LNCAP (cell line): ENCODE measurements at regions not wholly inside any gene's neighbourhood (a gene's known extent, or its start where the extent isn't known, plus 50 kb on each side); places are given as distances from the start of the nearest gene placed in this dataset.

Source experiments
- TF ChIP-seq, protein P1 (sequence below): fragments of 450-650 bp; IDR thresholded peaks from 2 replicates; pipeline ENCODE4 v1.5.1; 2017; ENCODE audit warnings: mild to moderate bottlenecking

DNA sequence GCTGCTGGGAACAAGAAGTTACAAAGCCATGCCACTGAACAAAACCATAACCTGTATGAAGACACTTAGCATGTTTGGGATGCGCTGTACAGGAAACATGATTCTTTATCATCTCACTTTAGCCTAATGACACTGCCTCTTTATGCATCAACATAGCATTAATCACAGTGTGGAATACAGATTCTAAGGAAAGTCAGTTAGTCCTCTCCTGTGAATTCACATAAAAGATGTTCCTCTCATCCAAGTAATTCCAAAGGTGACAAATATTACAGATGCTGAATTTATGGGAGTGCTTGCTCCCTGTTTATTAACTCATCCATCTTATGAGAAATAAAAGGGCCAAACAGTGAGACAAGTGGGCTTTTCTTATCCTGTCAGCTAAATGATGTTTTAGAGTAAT, 1677.7 kb downstream of the EFNA5 start:
- TF ChIP-seq, protein P1, sequence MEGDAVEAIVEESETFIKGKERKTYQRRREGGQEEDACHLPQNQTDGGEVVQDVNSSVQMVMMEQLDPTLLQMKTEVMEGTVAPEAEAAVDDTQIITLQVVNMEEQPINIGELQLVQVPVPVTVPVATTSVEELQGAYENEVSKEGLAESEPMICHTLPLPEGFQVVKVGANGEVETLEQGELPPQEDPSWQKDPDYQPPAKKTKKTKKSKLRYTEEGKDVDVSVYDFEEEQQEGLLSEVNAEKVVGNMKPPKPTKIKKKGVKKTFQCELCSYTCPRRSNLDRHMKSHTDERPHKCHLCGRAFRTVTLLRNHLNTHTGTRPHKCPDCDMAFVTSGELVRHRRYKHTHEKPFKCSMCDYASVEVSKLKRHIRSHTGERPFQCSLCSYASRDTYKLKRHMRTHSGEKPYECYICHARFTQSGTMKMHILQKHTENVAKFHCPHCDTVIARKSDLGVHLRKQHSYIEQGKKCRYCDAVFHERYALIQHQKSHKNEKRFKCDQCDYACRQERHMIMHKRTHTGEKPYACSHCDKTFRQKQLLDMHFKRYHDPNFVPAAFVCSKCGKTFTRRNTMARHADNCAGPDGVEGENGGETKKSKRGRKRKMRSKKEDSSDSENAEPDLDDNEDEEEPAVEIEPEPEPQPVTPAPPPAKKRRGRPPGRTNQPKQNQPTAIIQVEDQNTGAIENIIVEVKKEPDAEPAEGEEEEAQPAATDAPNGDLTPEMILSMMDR = no peak

DNA sequence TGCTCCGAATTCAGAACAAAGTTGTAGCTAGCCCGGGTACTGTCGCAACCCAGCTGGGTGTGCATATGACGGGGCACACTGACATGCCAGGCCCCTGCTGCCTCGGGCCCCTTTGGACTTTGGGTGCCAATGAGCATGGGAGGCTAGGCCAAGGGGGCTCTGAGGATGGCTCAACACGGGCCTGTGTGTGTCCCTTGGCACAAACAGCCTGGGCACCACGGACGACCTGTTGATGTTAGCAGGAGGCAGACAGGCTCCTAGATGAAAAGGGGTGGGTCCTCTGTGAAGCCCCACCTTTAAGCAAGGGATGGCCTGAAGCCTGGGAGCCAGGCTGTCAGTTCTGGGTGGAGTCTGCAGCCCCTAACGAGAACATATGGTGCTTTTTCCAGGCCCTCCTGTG, 1688.2 kb downstream of the EFNA5 start:
- TF ChIP-seq, protein P1 = no peak

DNA sequence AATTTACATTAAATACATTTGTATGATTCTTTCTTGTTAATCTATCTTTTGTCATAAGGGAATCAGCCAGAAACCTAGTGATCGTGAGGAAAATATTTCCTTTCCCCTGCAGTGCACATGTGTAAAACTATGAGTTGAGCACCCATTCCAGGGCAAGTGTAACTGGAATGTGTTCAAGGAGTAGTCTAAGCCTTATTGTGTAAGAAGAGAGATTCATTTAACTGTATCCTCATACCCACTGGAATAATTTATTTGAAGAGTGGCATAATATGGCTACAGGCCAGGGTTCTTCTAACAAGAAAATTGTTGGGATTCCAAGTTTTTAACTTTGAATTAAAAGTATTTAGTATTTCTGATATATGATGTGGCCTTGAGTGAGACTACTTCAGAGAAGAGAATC, 1692.7 kb downstream of the EFNA5 start:
- TF ChIP-seq, protein P1 = no peak

DNA sequence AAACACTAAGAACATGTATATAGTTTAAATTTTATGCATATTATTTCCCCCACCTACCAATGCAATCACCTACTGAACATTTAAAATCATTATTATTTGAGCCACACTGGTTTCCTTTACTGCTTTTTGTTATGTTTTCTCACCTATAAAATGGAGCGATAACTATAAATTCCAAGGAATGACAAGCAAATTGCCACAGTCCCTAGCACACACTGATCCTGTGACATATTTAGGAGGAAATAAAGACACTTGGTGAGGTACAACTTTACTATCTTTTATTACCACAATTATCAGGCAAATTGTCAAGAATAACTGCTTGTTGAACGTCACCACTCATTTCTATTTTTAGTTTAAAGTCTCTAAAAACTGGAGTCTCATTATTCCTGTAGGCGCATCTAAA, 1693.6 kb downstream of the EFNA5 start:
- TF ChIP-seq, protein P1 = no peak

DNA sequence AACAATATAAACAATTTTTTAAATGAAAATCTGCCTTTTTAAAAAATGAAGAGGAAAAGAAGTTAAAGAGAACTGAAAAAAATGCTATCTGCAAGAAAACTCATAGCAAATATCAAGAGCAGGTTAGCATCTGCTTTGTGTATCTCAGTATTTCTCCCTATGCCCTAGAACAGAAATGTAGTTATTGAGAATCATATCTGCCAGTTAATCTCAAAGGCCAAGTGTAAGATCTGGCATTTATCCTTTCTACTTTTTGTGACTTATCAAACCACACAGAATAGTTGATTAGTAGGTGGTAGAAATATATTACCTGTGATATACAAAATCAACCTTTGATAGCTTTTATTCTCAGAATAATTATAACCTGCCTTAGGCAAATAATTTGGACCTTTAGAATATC, 1699.8 kb downstream of the EFNA5 start:
- TF ChIP-seq, protein P1 = no peak

DNA sequence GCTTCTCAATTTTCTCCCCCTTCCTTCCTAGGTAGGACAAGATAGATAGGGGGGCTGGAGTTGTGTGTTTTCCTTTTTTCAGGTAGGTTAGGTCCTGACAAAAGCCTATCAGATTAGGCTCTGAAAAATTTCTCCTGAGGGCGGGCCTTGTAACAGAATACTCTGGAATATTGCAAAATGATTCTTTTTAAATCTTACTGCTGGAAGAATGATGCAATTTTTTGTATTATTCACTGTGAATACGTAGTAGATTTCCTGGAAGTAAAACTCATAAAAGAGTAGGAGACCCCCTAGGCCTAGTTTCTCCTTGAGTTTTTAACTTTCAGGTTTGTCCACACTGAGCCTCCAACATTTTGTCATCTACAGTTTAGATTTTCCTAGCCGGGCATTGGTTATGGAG, 1701.8 kb downstream of the EFNA5 start:
- TF ChIP-seq, protein P1 = no peak

DNA sequence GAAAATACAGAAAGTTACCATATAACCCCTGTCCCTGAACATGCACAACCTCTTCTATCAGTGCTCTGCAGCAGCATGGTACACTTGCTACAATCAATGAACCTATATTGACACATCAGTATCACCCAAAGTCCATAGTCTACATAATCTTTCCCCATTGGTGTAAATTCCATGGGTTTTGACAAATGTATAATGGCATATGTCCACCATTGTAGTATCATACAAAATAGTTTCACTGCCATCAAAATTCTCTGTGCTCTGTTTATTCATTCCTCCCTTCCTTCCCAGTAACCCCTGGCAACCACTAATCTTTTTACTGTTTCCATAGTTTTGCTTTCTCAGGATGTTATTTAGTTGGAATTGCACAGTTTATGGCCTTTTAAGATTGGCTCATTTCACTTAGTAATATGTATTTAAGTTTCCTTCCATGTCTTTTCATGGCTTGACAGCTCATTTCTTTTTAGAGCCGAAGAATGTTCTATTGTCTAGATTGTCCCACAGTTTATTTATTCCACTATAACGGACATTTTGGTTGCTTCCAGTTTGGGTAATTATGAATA, 1707.0 kb downstream of the EFNA5 start:
- TF ChIP-seq, protein P1 = no peak

DNA sequence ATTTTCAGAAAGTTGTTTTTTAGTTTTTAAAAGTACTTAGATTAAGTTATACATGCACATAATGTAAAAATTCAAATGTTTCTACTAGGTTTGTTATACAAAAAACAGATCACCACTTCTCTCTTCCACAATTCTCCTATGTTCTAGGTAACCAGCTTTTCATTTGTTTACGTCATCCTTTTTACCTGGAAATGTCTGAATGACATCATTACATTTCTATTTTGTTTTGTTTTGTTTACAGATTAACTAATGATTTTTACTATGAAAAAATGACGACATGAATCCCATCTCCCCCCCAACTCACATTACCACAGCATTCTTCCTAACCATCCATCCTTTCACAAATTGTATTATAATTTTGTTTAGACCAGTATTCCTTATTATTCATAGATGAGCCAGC, 1709.2 kb downstream of the EFNA5 start:
- TF ChIP-seq, protein P1 = no peak
